Nephron progenitor cell (in vitro differentiated cells): ENCODE measurements at regions not wholly inside any gene's neighbourhood (a gene's known extent, or its start where the extent isn't known, plus 50 kb on each side); places are given as distances from the start of the nearest gene placed in this dataset.

Experiments used
- DNase-seq: peaks from one replicate; pipeline ENCODE4 v3.0.0; 2021
- H3K27ac Mint-ChIP-seq: 2 replicates; pipeline ENCODE4 v1.8.0; 2021; ENCODE audit warnings: mild to moderate bottlenecking, moderate library complexity, mixed read lengths
- H3K27me3 Mint-ChIP-seq: 2 replicates; pipeline ENCODE4 v1.8.0; 2021; ENCODE audit warnings: mild to moderate bottlenecking, low read depth, mixed read lengths; ENCODE audit not compliant: poor library complexity
- H3K36me3 Mint-ChIP-seq: 2 replicates; pipeline ENCODE4 v1.8.0; 2021; ENCODE audit warnings: low read depth, mixed read lengths
- H3K4me1 Mint-ChIP-seq: 2 replicates; pipeline ENCODE4 v1.8.0; 2021; ENCODE audit warnings: mixed read lengths
- H3K4me3 Mint-ChIP-seq: 2 replicates; pipeline ENCODE4 v1.8.0; 2021; ENCODE audit warnings: mild to moderate bottlenecking, moderate library complexity, mixed read lengths
- H3K9me3 Mint-ChIP-seq: 2 replicates; pipeline ENCODE4 v1.8.0; 2021; ENCODE audit warnings: mild to moderate bottlenecking, moderate library complexity, mixed read lengths
- TF ChIP-seq, protein P1 (sequence below): fragments of 200-600 bp; sonication (generic); IDR thresholded peaks from 2 replicates; pipeline ENCODE4 v1.5.0; 2021; ENCODE audit warnings: antibody characterized with exemption

DNA sequence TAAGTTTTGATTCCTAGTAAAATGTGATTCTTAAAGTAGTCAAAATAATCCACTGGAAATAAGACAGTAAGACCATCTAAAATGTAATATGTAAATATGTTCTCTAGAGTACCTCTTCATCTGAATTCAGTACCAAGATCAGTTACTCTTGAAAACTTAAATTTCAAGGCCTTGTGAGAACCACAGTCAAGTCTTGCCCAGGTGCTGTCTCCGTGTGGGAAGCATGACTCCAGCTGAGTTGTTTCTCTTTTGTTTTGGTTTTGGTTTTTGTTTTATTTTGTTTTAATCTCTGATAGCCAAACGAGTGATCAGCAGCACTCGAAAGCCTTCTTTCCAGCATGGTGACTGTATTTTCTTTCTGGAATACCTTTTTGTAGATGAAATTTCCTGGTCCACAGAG lies 907.0 kb downstream of the KCNJ18 start:
- H3K9me3 Mint-ChIP-seq: peaks cover 59% of the 10 kb centered on the region
- H3K4me3 Mint-ChIP-seq: no peak overlapping the region
- TF ChIP-seq, protein P1, sequence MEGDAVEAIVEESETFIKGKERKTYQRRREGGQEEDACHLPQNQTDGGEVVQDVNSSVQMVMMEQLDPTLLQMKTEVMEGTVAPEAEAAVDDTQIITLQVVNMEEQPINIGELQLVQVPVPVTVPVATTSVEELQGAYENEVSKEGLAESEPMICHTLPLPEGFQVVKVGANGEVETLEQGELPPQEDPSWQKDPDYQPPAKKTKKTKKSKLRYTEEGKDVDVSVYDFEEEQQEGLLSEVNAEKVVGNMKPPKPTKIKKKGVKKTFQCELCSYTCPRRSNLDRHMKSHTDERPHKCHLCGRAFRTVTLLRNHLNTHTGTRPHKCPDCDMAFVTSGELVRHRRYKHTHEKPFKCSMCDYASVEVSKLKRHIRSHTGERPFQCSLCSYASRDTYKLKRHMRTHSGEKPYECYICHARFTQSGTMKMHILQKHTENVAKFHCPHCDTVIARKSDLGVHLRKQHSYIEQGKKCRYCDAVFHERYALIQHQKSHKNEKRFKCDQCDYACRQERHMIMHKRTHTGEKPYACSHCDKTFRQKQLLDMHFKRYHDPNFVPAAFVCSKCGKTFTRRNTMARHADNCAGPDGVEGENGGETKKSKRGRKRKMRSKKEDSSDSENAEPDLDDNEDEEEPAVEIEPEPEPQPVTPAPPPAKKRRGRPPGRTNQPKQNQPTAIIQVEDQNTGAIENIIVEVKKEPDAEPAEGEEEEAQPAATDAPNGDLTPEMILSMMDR: no peak

DNA sequence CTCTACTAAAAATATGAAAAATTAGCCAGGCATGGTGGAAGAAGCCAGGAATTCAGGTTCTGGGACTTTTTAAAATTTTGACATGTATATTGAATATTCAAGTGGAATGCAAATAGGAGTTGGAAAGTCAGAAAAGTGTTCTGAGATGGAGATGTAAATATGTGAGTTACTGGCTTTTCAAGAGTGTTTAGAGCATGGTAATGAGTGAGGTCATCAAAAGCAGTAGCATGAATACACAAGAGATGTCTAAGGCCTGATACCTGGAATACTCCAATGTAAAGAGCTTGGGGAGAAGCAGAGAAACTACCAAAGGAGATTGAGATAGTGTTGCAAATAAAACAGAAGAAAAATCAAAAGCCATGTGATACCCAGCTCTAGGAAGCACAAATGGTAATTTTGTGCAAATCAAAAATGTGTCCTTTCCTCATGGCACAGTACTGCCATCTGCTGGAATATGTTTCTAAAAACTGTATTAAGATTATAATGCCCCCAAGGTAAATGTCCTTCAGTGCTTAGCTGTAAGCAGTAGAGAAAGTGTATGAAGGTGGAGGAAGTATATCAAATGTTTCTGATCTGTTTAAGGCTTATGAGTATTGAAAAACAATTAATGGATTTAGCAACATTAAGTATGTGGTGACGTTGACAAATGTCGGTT lies 908.4 kb downstream of the KCNJ18 start:
- no peaks in the 10 kb centered on the region for H3K27me3 Mint-ChIP-seq
- no peak for DNase-seq
- no peak overlapping the region for H3K27ac Mint-ChIP-seq
- TF ChIP-seq, protein P1: no peak
- H3K9me3 Mint-ChIP-seq: peaks cover 70% of the 10 kb centered on the region
- H3K4me1 Mint-ChIP-seq: no peaks in the 10 kb centered on the region
- no peak overlapping the region for H3K4me3 Mint-ChIP-seq
- H3K36me3 Mint-ChIP-seq: no peaks in the 10 kb centered on the region

More for the DNA sequence above, 907.0 kb downstream of the KCNJ18 start:
- Mint-ChIP-seq H3K27ac (no peak overlapping the region), H3K4me1 (no peaks in the 10 kb centered on the region), H3K27me3 (no peaks in the 10 kb centered on the region), H3K36me3 (no peaks in the 10 kb centered on the region)
- no peak for DNase-seq
